GM19438 (cell line): ENCODE measurements at regions not wholly inside any gene's neighbourhood (a gene's known extent, or its start where the extent isn't known, plus 50 kb on each side); places are given as distances from the start of the nearest gene placed in this dataset.

Experiments
- ATAC-seq: cut with Tn5 transposase; IDR thresholded peaks from one replicate; pipeline ENCODE4 v1.9.1; 2021; ENCODE audit warnings: low read depth; ENCODE audit not compliant: unreplicated experiment

- no peak for ATAC-seq
Measured at GRCh38 chr10:31587691-31588090, 268.7 kb downstream of the ZEB1 start.

- no peak for ATAC-seq
Measured at GRCh38 chr10:31586723-31587638, 268.0 kb downstream of the ZEB1 start.

- ATAC-seq = no peak
Measured at GRCh38 chr10:31584876-31585275, 265.9 kb downstream of the ZEB1 start.

GRCh38 chr10:31584098-31584631 is 265.1 kb downstream of the ZEB1 start:
- ATAC-seq = no peak

GRCh38 chr10:31583293-31583692 is 264.3 kb downstream of the ZEB1 start:
- no peak for ATAC-seq

- no peak for ATAC-seq
Measured at GRCh38 chr10:31582365-31583052, 263.5 kb downstream of the ZEB1 start.

- ATAC-seq = no peak
Measured at GRCh38 chr10:31581741-31582323, 262.8 kb downstream of the ZEB1 start.

GRCh38 chr10:31580646-31581045 is 261.6 kb downstream of the ZEB1 start:
- ATAC-seq = no peak
